ENCODE measurements at regions not wholly inside any gene's neighbourhood (a gene's known extent, or its start where the extent isn't known, plus 50 kb on each side); places are given as distances from the start of the nearest gene placed in this dataset.

DNA sequence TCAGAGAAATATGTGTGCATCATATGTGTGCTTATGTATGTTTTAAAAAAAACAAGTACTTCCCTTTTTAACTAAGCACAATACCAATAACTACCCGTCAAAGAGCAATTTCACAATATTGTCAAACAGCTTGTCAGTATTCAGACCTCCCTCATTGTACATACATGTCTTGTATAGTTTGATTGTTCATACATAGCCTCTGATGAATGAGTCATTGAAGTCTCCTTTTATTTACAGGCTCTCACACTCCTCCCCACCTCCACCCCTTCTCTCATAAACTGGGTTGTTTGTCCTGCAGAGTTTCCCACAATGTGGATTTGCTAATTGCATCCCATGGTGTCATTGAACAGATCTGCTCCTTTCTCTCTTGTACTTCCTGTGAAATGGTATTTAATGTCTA lies 132.8 kb upstream of the L3MBTL4 start:
- DNase-seq (ENCODE audit: low spot score) = no peak
- no peak overlapping the region for H3K27ac ChIP-seq
- H3K4me3 ChIP-seq = no peak overlapping the region
- TF ChIP-seq, protein P1, sequence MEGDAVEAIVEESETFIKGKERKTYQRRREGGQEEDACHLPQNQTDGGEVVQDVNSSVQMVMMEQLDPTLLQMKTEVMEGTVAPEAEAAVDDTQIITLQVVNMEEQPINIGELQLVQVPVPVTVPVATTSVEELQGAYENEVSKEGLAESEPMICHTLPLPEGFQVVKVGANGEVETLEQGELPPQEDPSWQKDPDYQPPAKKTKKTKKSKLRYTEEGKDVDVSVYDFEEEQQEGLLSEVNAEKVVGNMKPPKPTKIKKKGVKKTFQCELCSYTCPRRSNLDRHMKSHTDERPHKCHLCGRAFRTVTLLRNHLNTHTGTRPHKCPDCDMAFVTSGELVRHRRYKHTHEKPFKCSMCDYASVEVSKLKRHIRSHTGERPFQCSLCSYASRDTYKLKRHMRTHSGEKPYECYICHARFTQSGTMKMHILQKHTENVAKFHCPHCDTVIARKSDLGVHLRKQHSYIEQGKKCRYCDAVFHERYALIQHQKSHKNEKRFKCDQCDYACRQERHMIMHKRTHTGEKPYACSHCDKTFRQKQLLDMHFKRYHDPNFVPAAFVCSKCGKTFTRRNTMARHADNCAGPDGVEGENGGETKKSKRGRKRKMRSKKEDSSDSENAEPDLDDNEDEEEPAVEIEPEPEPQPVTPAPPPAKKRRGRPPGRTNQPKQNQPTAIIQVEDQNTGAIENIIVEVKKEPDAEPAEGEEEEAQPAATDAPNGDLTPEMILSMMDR (IDR thresholded peaks at IDR 0.05) = no peak

- DNase-seq (ENCODE audit: low spot score) = no peak
- TF ChIP-seq, protein P1 (IDR thresholded peaks at IDR 0.05) = no peak
- H3K27ac ChIP-seq = no peak overlapping the region
- H3K4me3 ChIP-seq = no peak overlapping the region
Observed at GRCh38 chr18:6553234-6553900, 138.7 kb upstream of the L3MBTL4 start.

GRCh38 chr18:6557057-6557769 lies 142.5 kb upstream of the L3MBTL4 start:
- Histone ChIP-seq H3K4me3 (no peak overlapping the region), H3K27ac (no peak overlapping the region)
- TF ChIP-seq, protein P1 (IDR thresholded peaks at IDR 0.05) = no peak
- no peak for DNase-seq (ENCODE audit: low spot score)

GRCh38 chr18:6557770-6558248 lies 143.1 kb upstream of the L3MBTL4 start:
- no peak for DNase-seq (ENCODE audit: low spot score)
- TF ChIP-seq, protein P1 (IDR thresholded peaks at IDR 0.05) = no peak
- Histone ChIP-seq H3K4me3 (no peak overlapping the region), H3K27ac (no peak overlapping the region)

GRCh38 chr18:6558446-6559156 lies 143.9 kb upstream of the L3MBTL4 start:
- H3K27ac ChIP-seq = no peak overlapping the region
- DNase-seq (ENCODE audit: low spot score) = no peak
- H3K4me3 ChIP-seq = no peak overlapping the region
- TF ChIP-seq, protein P1 (IDR thresholded peaks at IDR 0.05) = no peak

- DNase-seq (ENCODE audit: low spot score) = no peak
- Histone ChIP-seq H3K27ac (no peak overlapping the region), H3K4me3 (no peak overlapping the region)
- TF ChIP-seq, protein P1 (IDR thresholded peaks at IDR 0.05) = no peak
Observed at GRCh38 chr18:6559296-6559695, 144.6 kb upstream of the L3MBTL4 start.
